Activated CD4-positive, alpha-beta memory T cell treated with anti-CD3 and anti-CD28 coated beads, Interleukin-2, amount 10 ng/mL, durations not matched to agents 7 days and 5 days (primary cell): ENCODE measurements at regions not wholly inside any gene's neighbourhood (a gene's known extent, or its start where the extent isn't known, plus 50 kb on each side); places are given as distances from the start of the nearest gene placed in this dataset.

Experiments used
- CTCF ChIA-PET: fragments of 350-600 bp; sonication (Branson Sonifier 250); formaldehyde crosslinking; loops from one replicate; lab custom pipeline; 2021; ENCODE audit warnings: antibody characterized with exemption, inconsistent platforms; lab: Charles Lee
- POLR2A ChIA-PET: fragments of 350-600 bp; sonication (Branson Sonifier 250); formaldehyde crosslinking; loops from one replicate; lab custom pipeline; 2021; ENCODE audit warnings: antibody characterized with exemption; lab: Charles Lee
- DNase-seq: peaks from one replicate; pipeline ENCODE4 v3.0.0-alpha.2; 2020
- H3K27ac Mint-ChIP-seq: one replicate; pipeline ENCODE4 v1.8.0; 2021; ENCODE audit warnings: mild to moderate bottlenecking, mixed read lengths
- H3K27me3 Mint-ChIP-seq: one replicate; pipeline ENCODE4 v1.8.0; 2021; ENCODE audit warnings: mixed read lengths
- H3K36me3 Mint-ChIP-seq: one replicate; pipeline ENCODE4 v1.8.0; 2021; ENCODE audit warnings: low read depth, mixed read lengths
- H3K4me1 Mint-ChIP-seq: one replicate; pipeline ENCODE4 v1.8.0; 2021; ENCODE audit warnings: mixed read lengths
- H3K4me3 Mint-ChIP-seq: one replicate; pipeline ENCODE4 v1.8.0; 2021; ENCODE audit warnings: mild to moderate bottlenecking, mixed read lengths
- H3K9me3 Mint-ChIP-seq: one replicate; pipeline ENCODE4 v1.8.0; 2021; ENCODE audit warnings: mixed read lengths

DNA sequence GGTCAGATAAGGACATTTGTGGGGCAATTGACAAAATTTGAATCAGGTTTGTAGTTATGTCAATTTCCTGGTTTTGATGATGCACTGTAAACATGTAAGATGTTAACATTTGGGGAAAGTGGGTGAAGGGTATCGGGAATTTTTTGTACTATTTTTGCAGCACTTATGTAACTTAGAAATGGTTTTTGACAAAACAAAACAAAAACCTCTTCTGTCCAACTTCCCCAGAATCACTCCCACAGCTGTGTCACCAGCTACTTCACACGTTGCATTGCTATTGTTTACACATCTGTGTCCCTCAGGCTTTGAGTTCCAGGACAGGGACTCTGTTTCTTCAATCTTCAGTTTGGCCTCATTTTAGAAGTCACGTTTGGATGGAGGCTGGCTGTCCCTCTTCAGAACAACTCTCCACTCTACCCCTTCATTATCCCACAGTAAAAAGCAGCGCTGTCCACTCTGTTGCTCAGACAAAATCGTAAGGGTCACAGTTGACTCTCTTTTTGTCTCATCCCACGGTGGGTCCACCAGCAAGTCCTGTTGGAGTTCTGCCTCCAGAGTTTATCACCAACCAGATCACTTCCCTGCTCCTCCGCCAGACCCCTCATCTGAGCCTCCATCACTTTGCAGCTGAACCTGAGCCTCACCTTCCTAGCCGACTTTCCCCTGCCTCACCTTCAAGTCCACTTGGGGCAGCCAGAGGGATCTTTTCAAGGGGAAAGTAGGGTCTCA is 63.2 kb downstream of the NENF start:
- Mint-ChIP-seq H3K4me1 (no peaks in the 10 kb centered on the region), H3K4me3 (no peak overlapping the region), H3K27me3 (peaks cover 14% of the 10 kb centered on the region), H3K36me3 (no peaks in the 10 kb centered on the region), H3K27ac (no peak overlapping the region), H3K9me3 (no peaks in the 10 kb centered on the region)
- POLR2A ChIA-PET: no interaction called here
- DNase-seq: no peak
- CTCF ChIA-PET: no interaction called here

DNA sequence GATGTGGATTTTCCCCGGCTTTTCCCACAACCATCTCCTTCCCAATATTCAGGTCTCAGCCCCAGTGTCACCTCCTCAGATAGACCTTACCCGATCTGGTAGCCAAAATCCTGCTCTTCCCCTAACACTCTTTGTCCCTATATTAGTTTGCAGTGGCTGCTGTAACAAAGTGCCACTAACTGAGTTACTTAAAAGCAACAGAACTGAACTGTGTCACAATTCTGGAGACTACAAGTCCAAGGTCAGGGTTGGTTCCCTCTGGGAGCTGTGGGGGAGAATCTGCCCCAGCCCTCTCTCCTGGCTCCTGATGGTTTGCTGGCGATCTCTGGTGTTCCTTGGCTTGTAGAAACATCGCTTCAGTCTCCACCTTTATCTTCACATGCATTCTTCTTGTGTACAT is 64.0 kb downstream of the NENF start:
- Mint-ChIP-seq H3K4me1 (no peaks in the 10 kb centered on the region), H3K4me3 (no peak overlapping the region), H3K27ac (no peak overlapping the region), H3K27me3 (peaks cover 13% of the 10 kb centered on the region), H3K36me3 (no peaks in the 10 kb centered on the region), H3K9me3 (no peaks in the 10 kb centered on the region)
- POLR2A ChIA-PET: no interaction called here
- CTCF ChIA-PET: no interaction called here
- no peak for DNase-seq

DNA sequence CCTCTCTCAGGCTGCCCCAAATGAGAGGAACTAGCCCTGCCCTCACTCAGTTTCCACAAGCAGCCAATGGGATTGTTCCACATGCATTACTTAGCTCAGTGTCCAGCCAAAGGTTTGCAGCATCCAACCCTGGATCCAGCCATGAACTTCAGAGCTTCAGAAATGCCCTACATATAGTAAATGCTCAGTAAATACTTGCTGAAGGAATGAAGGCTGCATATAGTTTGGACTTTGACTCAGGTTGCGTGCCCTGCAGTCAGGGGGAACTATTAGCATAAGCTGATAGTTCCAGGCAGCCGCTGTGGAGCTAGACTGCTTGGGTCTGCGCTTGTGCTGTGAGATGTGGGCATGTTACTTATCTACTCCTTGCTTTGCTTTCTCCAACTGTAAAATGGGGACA is 64.8 kb downstream of the NENF start:
- Mint-ChIP-seq H3K27ac (no peak overlapping the region), H3K9me3 (no peaks in the 10 kb centered on the region), H3K27me3 (peaks cover 12% of the 10 kb centered on the region), H3K36me3 (no peaks in the 10 kb centered on the region), H3K4me1 (no peaks in the 10 kb centered on the region), H3K4me3 (no peak overlapping the region)
- DNase-seq: no peak
- ChIA-PET POLR2A (no interaction called here), CTCF (no interaction called here)

DNA sequence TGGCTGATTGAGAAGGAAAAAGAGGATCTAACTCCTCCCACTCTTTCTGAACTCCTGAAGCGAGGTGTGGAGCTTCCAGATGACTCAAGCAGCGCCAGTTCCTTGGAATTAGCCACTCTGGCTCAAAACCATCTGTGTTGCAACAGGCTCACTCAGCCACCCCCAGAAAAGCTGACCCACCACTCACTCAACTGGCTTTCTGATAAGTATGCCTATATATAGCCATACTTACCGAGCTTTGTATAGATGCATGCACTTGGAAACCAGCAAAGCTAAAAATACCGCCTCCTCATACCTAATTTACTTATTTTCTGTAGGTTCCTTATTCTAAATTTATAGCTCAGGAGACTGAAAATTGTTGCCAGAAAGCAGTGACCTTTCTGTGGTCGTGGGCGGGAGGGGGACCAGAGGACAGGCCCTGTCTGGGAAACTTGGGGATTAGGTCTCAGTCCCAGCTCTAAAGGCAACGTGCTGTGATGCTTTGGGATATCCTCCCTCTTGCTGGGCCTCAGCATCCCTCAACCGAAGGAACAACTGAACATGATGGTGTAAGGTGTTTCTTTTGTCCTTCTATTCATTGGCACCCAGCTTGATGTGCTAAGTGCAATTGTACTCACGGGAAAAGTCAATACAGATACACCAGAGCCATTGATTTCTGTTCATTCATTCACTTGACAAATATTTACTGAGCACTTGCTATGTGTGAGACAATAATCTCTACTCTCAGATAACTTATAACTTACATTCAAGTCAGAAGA is 65.7 kb downstream of the NENF start:
- POLR2A ChIA-PET: no interaction called here
- peaks cover 12% of the 10 kb centered on the region for H3K27me3 Mint-ChIP-seq

DNA sequence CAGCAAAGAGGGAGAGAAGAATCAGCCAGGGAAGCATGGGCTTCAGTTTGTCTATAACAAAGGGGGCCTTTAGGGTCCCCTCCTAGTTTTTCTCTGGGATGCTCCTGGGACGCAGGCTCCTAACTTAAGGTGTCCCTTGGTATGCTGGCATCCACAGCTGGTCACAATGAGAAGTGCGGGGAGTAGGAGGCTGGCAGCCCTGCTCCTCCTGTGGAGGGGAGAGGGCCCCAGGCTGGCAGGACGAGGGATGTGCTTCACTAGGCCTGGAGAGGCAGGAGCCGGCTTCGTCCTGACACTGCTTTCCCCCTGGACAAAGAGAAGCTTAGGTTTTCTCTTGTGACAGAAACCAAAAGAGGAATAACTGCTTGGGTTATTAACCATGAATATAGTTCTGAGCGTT is 67.6 kb downstream of the NENF start:
- ChIA-PET CTCF (no interaction called here), POLR2A (no interaction called here)

More for the DNA sequence above, 65.7 kb downstream of the NENF start:
- DNase-seq: no peak
- Mint-ChIP-seq H3K4me3 (no peak overlapping the region), H3K9me3 (no peaks in the 10 kb centered on the region), H3K36me3 (no peaks in the 10 kb centered on the region), H3K27ac (no peak overlapping the region), H3K4me1 (no peaks in the 10 kb centered on the region)
- CTCF ChIA-PET: interaction anchor here (0.9 kb wide), 2 partner anchors 22 to 40 kb away, joined by 3 read pairs; no protein-coding TSS in a partner anchor

DNA sequence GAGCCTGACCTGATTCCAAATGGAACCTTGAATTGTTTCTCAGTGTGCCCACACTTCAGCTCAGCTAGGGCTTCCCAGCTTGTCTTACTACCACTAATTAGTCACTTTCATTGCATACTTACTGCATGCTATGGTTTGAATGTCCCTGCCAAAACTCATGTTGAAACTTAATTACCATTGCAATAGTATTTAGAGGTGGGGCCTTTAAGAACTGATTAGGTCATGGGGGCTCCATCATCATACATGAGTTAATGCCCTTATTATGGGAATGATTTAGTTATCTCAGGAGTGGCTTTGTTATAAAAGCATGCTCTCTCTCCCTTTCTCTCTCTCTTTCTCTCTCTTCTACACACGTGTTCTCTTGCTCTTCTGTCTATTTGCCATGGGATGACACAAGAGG is 68.3 kb downstream of the NENF start:
- Mint-ChIP-seq H3K4me3 (no peak overlapping the region), H3K27me3 (peaks cover 10% of the 10 kb centered on the region), H3K36me3 (no peaks in the 10 kb centered on the region), H3K9me3 (peaks cover 2% of the 10 kb centered on the region), H3K27ac (no peak overlapping the region), H3K4me1 (no peaks in the 10 kb centered on the region)
- no peak for DNase-seq
- ChIA-PET CTCF (no interaction called here), POLR2A (no interaction called here)

More for the DNA sequence above, 67.6 kb downstream of the NENF start:
- H3K27ac Mint-ChIP-seq: no peak overlapping the region
- peaks cover 1% of the 10 kb centered on the region for H3K9me3 Mint-ChIP-seq
- H3K4me1 Mint-ChIP-seq: no peaks in the 10 kb centered on the region
- H3K27me3 Mint-ChIP-seq: peaks cover 12% of the 10 kb centered on the region
- no peak for DNase-seq
- no peak overlapping the region for H3K4me3 Mint-ChIP-seq
- no peaks in the 10 kb centered on the region for H3K36me3 Mint-ChIP-seq

DNA sequence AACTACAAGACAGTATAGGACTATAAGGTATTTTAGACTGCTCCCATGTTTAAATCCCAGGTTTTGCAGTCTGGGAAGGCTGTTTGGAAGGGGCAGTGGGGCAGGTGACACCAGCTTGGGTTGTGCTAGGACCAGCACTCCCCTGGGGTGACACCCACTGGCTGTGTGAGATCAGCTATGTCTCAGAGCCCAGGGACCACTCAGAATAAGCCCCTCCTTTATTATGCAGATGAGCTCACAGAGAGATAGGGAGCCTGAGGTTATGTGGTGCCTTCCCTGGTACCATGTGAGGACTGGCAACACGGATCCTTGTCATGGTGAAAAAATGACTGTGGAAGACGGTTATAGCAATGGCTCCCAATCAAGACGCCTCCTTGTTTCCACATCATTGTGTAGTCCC is 71.0 kb downstream of the NENF start:
- Mint-ChIP-seq H3K27me3 (peaks cover 8% of the 10 kb centered on the region), H3K9me3 (peaks cover 2% of the 10 kb centered on the region), H3K27ac (no peak overlapping the region), H3K4me3 (no peak overlapping the region), H3K4me1 (no peaks in the 10 kb centered on the region), H3K36me3 (no peaks in the 10 kb centered on the region)
- CTCF ChIA-PET: no interaction called here
- no peak for DNase-seq
- POLR2A ChIA-PET: no interaction called here

DNA sequence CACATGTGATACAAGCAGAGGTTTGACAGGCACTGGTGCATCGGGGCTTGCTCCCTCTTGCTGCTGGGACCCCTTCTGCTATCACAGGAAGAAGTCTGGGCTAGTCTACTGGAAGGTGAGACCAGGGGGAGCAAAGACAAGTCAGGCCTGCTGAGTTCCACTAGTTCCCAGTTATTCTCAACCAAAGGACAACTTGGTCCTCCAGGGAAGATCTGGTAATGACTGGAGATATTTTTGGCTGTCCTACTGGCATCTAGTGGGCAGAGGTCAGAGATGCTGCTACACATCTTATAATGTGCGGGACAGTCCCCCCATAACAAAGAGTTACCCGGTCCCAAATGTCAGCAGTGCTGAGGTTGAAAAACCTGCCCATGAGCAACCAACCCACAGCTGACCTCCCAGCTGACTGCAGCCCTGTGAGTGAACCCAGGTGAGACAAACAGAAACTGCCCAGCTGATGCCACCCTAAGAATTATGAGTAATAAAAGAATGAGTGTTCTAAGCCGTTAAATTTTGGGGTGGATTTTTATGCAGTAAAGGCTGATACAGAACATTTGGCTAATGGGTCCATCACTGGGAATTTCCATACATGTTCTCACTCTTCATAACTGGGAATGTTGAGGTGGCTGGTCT is 71.6 kb downstream of the NENF start:
- peaks cover 2% of the 10 kb centered on the region for H3K9me3 Mint-ChIP-seq
- no peak overlapping the region for H3K27ac Mint-ChIP-seq
- DNase-seq: no peak
- H3K27me3 Mint-ChIP-seq: peaks cover 11% of the 10 kb centered on the region
- POLR2A ChIA-PET: no interaction called here
- H3K4me3 Mint-ChIP-seq: no peak overlapping the region
- H3K36me3 Mint-ChIP-seq: no peaks in the 10 kb centered on the region
- H3K4me1 Mint-ChIP-seq: no peaks in the 10 kb centered on the region
- CTCF ChIA-PET: no interaction called here

DNA sequence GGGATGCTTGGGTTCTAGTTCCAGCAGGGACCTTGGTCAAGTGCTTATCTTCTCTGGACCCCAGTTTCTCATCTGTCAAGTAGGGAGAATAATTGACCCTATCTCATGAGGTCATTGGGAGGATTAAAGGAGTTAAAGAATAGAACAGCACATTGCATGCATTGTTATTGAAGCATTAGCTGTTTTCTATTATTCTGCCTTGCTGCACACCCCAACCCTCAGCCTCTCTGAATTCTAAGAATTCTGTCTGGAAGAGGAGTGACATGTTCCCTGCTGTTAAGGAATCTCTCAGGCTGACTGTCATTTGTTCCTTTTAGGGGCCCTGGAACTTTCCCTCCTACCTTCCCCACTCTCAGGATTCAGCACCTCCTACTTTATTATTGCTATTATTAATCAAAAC is 73.9 kb downstream of the NENF start:
- POLR2A ChIA-PET: no interaction called here
- CTCF ChIA-PET: interaction anchor here (1.8 kb wide), 1 partner anchor 49 kb away, joined by 6 read pairs; no protein-coding TSS in a partner anchor
- Mint-ChIP-seq H3K36me3 (no peaks in the 10 kb centered on the region), H3K4me3 (no peak overlapping the region), H3K9me3 (peaks cover 2% of the 10 kb centered on the region), H3K4me1 (no peaks in the 10 kb centered on the region), H3K27ac (no peak overlapping the region), H3K27me3 (peaks cover 28% of the 10 kb centered on the region)
- no peak for DNase-seq

DNA sequence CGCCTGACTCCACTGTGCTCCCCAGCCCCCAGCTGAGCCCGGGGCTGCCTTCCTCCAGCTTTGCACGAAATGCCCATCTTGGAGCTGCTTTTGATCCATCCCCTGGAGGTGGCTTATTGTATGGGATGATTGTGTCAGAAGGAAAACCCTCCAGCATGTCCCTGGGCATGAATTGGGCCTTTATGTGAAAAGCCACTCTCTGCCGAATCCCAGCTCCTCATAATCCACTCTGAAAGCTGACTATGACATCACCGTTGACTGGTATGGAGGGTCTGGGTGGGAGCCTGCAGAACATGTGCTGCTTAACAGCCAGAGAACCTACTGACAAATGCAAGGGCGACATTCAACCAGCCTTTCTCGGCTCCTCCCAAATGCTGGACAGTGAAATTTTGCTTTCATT is 74.6 kb downstream of the NENF start:
- Mint-ChIP-seq H3K36me3 (no peaks in the 10 kb centered on the region), H3K4me3 (no peak overlapping the region), H3K27me3 (peaks cover 35% of the 10 kb centered on the region), H3K27ac (no peak overlapping the region), H3K9me3 (peaks cover 2% of the 10 kb centered on the region), H3K4me1 (no peaks in the 10 kb centered on the region)
- ChIA-PET POLR2A (no interaction called here), CTCF (interaction anchor here (1.8 kb wide), 1 partner anchor 50 kb away, joined by 6 read pairs; no protein-coding TSS in a partner anchor)
- DNase-seq: no peak

DNA sequence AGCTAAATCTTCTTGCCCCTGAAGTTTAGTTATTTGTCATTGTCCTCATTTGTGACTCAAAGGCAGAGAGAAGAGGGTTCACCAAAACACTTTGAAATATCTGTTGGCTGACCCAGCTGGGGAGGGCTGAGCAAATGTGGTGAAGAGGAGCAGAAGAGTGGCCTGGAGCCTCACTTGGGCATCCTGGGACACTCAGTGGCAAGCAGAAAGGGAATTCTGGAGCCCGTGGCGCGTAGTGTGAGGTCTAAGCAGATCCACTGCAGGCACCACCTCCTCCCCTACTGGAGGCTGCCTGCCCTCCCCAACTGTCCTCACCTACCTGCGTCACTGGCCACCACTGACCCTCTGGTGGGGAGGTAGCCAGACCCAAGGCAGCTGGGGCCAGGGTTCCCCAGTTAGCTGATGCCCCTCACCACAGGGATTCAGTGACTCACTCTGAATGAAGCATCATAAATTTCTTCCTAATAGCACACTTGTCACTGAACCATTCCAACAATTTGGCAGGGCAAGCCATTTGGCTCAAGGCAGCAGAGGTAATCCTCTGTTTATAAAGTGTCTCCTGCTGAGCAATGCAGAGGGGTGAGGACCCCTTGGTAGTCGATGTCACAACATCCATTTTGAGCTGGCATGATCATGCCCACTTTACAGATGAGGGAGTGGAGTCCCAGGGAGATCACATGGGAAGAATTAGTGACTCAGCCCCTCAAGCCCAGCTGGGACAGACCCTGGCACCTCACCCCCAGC is 80.3 kb downstream of the NENF start:
- ChIA-PET POLR2A (no interaction called here), CTCF (no interaction called here)
- DNase-seq: no peak
- no peaks in the 10 kb centered on the region for H3K36me3 Mint-ChIP-seq
- H3K4me3 Mint-ChIP-seq: no peak overlapping the region
- H3K27me3 Mint-ChIP-seq: peaks cover 75% of the 10 kb centered on the region
- peaks cover 9% of the 10 kb centered on the region for H3K4me1 Mint-ChIP-seq
- no peaks in the 10 kb centered on the region for H3K9me3 Mint-ChIP-seq
- no peak overlapping the region for H3K27ac Mint-ChIP-seq

DNA sequence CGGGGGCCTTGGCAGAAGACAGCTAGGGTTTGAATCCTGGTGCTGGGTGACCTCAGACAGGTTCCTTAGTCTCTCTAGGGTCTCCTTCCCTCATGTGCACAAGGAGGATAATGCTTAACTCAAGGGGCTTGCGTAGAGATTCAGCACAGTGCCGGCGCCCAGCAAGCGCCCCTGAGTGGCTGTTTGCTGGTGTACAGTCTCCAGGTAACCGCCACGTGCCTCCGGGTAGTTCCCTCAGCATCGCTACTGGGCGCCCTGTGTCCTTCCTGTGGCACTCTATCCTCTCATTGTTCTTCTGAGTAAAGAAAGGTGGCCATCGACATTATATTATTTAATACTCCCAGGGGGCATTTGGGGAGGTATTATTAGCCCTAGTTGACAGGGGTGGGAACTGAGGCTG is 80.9 kb downstream of the NENF start:
- DNase-seq: no peak
- Mint-ChIP-seq H3K9me3 (no peaks in the 10 kb centered on the region), H3K4me1 (peaks cover 9% of the 10 kb centered on the region), H3K27ac (no peak overlapping the region), H3K4me3 (no peak overlapping the region), H3K27me3 (peaks cover 74% of the 10 kb centered on the region), H3K36me3 (no peaks in the 10 kb centered on the region)
- ChIA-PET CTCF (no interaction called here), POLR2A (no interaction called here)
